Peyer's patch (tissue), 4 donors: ENCODE measurements at regions not wholly inside any gene's neighbourhood (a gene's known extent, or its start where the extent isn't known, plus 50 kb on each side); places are given as distances from the start of the nearest gene placed in this dataset.

Experiments
- CTCF ChIP-seq, 6 experiments: fragments of 450-650 bp in 4 of 6; fragments of 200-600 bp in 2 of 6; sonication (generic) in 1 of 6; IDR thresholded peaks; one replicate each; pipeline ENCODE4 v1.5.1; 2017 to 2019; ENCODE audit warnings: antibody characterized with exemption in 6 of 6, mild to moderate bottlenecking in 3 of 6, moderate library complexity in 1 of 6
- POLR2A ChIP-seq, 2 donors: fragments of 450-650 bp; IDR thresholded peaks; one replicate each; pipeline ENCODE4 v1.5.1; 2017; ENCODE audit warnings: antibody characterized with exemption in 2 of 2, mild to moderate bottlenecking in 2 of 2, moderate library complexity in 2 of 2

DNA sequence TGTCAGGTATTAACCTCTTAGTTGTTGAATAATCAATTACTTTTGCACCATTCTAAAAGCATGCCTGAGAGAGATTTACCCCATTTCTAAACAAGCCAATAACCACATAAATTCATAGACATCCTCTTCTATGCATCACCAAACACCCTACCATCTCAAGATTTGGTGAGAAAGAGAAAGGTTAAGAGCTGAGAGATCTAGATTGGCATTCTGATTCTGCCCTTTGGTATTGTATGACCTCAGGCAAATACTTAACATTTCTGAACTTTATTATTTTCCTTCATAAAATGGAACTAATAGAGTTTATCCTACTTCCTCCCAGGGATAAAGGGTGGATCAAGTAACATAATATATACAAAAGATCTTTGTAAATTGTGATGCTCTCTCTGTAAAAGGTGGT is 146.5 kb upstream of the MME start:
- no peak for TF ChIP-seq CTCF (IDR thresholded peaks at IDR 0.05)
- no peak for TF ChIP-seq POLR2A (IDR thresholded peaks at IDR 0.05)
